Uterus (tissue), 2 donors: ENCODE measurements at regions not wholly inside any gene's neighbourhood (a gene's known extent, or its start where the extent isn't known, plus 50 kb on each side); places are given as distances from the start of the nearest gene placed in this dataset.

ENCODE experiments used
- CTCF ChIP-seq, 4 experiments: fragments of 200-600 bp in 2 of 4; fragments of 450-650 bp in 2 of 4; sonication (generic) in 2 of 4; IDR thresholded peaks; one replicate each; pipeline ENCODE4 v1.5.1; 2016 to 2019; ENCODE audit warnings: antibody characterized with exemption in 4 of 4, mild to moderate bottlenecking in 2 of 4, moderate library complexity in 1 of 4
- POLR2A ChIP-seq, 2 donors: fragments of 450-650 bp; IDR thresholded peaks; one replicate each; pipeline ENCODE4 v1.6.1; 2016; ENCODE audit warnings: antibody characterized with exemption in 2 of 2, mild to moderate bottlenecking in 1 of 2, moderate library complexity in 1 of 2

GRCh38 chr6:104357928-104358327, 501.8 kb downstream of the HACE1 start:
- TF ChIP-seq CTCF (IDR thresholded peaks at IDR 0.05) (no peak), POLR2A (IDR thresholded peaks at IDR 0.05) (no peak)
